ENCODE measurements at regions not wholly inside any gene's neighbourhood (a gene's known extent, or its start where the extent isn't known, plus 50 kb on each side); places are given as distances from the start of the nearest gene placed in this dataset.

DNA sequence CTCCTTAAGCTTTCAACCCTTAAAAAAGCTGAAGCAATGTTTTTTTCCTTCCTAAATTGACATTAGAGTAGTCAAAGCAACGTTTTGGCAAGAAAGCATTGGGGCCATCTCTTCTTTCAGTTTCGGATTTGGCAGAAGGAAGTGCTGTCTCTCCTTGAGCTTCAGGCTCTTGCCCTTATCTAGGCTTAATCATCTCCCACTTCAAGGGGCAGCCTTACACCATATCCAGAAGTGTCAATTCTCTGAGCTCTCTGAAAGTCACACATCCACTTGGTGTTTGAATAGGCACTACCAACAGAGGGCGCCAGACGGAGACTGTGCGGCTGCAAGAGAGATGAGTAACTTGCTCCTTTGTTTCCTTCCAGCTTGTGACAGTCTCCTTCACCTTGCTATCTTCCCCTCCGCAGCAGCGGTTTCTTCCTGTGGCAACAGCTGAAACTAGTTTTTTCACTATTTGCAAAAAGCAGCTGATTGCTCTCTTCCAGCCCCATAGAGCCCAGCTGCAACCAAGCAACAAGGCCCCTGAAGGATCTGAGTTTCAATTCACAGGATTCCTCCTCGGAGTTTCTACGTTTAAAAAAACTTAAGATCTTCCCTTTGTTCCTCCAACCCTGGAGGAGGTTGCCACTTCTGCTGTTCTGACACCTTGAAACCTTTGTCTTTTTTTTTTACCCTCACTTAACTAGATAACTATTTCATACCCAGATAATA lies 147.0 kb upstream of the SLCO3A1 start:
- peak; percentile 90 for FAIRE-seq
- H3K27me3 ChIP-seq (ENCODE audit: control insufficient read depth, insufficient read depth, low read length) = no peaks in the 10 kb centered on the region
- H3K4me3 ChIP-seq (ENCODE audit: low read depth, low read length) = no peak overlapping the region
- peak; percentile 75 for DNase-seq (ENCODE audit: low read depth)
- H3K36me3 ChIP-seq (ENCODE audit: control insufficient read depth, insufficient read depth, low read length) = no peaks in the 10 kb centered on the region
- TF ChIP-seq, protein P1, sequence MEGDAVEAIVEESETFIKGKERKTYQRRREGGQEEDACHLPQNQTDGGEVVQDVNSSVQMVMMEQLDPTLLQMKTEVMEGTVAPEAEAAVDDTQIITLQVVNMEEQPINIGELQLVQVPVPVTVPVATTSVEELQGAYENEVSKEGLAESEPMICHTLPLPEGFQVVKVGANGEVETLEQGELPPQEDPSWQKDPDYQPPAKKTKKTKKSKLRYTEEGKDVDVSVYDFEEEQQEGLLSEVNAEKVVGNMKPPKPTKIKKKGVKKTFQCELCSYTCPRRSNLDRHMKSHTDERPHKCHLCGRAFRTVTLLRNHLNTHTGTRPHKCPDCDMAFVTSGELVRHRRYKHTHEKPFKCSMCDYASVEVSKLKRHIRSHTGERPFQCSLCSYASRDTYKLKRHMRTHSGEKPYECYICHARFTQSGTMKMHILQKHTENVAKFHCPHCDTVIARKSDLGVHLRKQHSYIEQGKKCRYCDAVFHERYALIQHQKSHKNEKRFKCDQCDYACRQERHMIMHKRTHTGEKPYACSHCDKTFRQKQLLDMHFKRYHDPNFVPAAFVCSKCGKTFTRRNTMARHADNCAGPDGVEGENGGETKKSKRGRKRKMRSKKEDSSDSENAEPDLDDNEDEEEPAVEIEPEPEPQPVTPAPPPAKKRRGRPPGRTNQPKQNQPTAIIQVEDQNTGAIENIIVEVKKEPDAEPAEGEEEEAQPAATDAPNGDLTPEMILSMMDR (IDR thresholded peaks at IDR 0.05; ENCODE audit: insufficient read depth, low read length, severe bottlenecking) = peak; percentile 98

DNA sequence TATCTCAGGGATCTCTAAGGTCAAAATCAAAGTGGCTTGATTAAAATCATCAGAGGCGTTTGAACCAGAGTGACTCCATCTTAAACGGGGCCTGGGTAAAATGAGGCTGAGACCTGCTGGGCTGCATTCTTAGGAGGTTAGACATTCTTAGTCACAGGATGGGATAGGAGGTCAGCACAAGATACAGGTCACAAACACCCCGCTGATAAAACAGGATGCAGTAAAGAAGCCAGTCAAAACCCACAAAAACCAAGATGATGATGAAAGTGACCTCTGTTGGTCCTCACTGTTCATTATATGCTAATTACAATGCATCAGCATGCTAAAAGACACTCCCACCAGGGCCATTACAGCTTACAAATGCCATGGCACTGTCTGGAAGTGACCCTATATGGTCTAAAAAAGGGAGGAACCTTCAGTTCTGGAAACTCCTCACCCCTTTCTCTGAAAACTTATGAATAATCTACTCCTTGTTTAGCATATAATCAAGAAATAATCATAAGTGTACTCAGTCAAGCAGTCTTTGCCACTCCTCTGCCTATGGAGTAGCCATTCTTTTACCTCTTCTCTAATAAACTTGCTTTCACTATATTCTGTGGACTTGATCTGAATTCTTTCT lies 143.3 kb upstream of the SLCO3A1 start:
- peak; percentile 81 for DNase-seq (ENCODE audit: low read depth)
- Histone ChIP-seq H3K4me3 (ENCODE audit: low read depth, low read length) (no peak overlapping the region), H3K36me3 (ENCODE audit: control insufficient read depth, insufficient read depth, low read length) (no peaks in the 10 kb centered on the region), H3K27me3 (ENCODE audit: control insufficient read depth, insufficient read depth, low read length) (no peaks in the 10 kb centered on the region)
- FAIRE-seq = peak; percentile 55
- TF ChIP-seq, protein P1 (IDR thresholded peaks at IDR 0.05; ENCODE audit: insufficient read depth, low read length, severe bottlenecking) = no peak

DNA sequence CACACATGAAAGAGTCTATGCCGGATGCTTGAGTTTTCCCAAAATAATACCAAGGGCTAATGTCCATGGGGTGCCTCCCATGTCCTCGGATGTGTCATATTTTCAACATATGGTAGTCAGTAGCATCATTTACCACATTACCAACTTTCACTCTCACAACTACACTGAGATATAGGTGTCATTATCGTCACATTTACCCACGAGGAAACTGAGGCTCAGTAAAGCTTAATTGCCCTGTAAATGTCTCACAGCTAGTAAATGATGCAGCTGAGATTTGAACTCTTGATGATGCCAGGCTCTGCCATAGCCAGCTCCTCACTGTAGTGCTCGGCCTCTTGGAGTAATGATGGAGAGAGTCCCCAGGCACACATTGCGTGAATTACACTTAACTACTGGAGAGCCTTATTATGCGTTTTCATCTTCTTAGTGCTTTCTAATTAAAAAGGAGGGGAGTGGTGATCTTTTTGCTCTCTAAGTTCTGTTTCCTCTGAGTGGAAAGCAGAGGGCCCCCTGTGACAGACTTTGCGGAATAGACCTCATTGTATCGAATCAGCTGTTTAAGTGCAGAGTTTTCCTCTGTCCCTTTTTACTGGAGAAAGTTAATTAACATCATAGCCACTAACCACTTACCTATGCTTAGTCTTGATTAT lies 142.0 kb upstream of the SLCO3A1 start:
- no peak for FAIRE-seq

DNA sequence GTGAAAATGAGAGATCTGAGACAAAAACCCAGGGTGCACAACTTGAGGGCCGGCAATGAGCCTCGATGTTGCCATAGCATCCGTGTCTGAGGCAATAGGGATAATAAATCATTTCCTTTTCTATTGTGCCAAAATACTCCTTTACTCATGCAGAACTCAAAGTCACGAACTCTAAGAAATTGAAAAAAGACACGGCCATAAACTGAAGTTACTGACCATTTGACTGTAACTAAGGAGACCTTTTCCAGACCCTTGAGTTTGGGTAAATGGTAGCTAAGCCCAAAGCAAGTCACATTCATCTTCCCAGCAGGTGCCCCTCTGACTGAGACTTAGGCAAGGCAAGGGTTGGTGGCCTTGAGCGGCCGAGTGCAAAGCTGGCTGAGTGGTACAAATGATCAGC lies 141.2 kb upstream of the SLCO3A1 start:
- Histone ChIP-seq H3K4me3 (ENCODE audit: low read depth, low read length) (no peak overlapping the region), H3K27me3 (ENCODE audit: control insufficient read depth, insufficient read depth, low read length) (no peaks in the 10 kb centered on the region), H3K36me3 (ENCODE audit: control insufficient read depth, insufficient read depth, low read length) (no peaks in the 10 kb centered on the region)
- FAIRE-seq = no peak
- TF ChIP-seq, protein P1 (IDR thresholded peaks at IDR 0.05; ENCODE audit: insufficient read depth, low read length, severe bottlenecking) = no peak
- DNase-seq (ENCODE audit: low read depth) = no peak

More for the DNA sequence above, 142.0 kb upstream of the SLCO3A1 start:
- no peaks in the 10 kb centered on the region for H3K36me3 ChIP-seq (ENCODE audit: control insufficient read depth, insufficient read depth, low read length)
- H3K4me3 ChIP-seq (ENCODE audit: low read depth, low read length) = no peak overlapping the region
- TF ChIP-seq, protein P1 (IDR thresholded peaks at IDR 0.05; ENCODE audit: insufficient read depth, low read length, severe bottlenecking) = no peak
- H3K27me3 ChIP-seq (ENCODE audit: control insufficient read depth, insufficient read depth, low read length) = no peaks in the 10 kb centered on the region
- DNase-seq (ENCODE audit: low read depth) = no peak

DNA sequence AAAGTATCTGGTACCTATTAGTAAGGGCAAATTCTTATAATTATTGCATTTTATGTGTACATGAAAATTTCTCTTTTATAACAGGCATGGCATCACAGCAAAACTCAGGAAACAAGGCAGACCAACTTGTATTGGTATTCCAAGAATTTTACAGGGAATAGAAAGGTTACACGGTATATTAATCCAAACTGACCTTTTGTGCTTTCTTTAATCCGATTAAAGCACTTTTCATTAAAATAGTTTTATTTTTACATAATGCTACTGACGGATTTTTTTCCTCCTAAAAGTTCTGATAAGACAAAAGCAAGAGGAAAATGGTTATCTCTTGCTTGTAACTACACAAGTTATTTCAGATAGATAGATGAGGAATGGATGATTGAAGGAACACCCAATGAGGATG lies 137.0 kb upstream of the SLCO3A1 start:
- Histone ChIP-seq H3K36me3 (ENCODE audit: control insufficient read depth, insufficient read depth, low read length) (no peaks in the 10 kb centered on the region), H3K27me3 (ENCODE audit: control insufficient read depth, insufficient read depth, low read length) (no peaks in the 10 kb centered on the region), H3K4me3 (ENCODE audit: low read depth, low read length) (no peak overlapping the region)
- DNase-seq (ENCODE audit: low read depth) (no peak), FAIRE-seq (no peak)
- TF ChIP-seq, protein P1 (IDR thresholded peaks at IDR 0.05; ENCODE audit: insufficient read depth, low read length, severe bottlenecking) = no peak
